ENCODE measurements at regions not wholly inside any gene's neighbourhood (a gene's known extent, or its start where the extent isn't known, plus 50 kb on each side); places are given as distances from the start of the nearest gene placed in this dataset.
"Not testable (repeated sequence)": the region's sequence is repeated elsewhere in the genome, so short reads cannot be mapped to it uniquely, and the experiment has no call there.

GRCh38 chr1:181260994-181261393 lies 172.5 kb downstream of the IER5 start:
- DNase-seq, result no peak

- DNase-seq, result no peak
Observed at GRCh38 chr1:181262069-181262468, 173.6 kb downstream of the IER5 start.

- DNase-seq, result no peak
Observed at GRCh38 chr1:181263444-181263843, 174.9 kb downstream of the IER5 start.

- no peak for DNase-seq
Observed at GRCh38 chr1:181264821-181265220, 176.3 kb downstream of the IER5 start.

- DNase-seq, result no peak
Observed at GRCh38 chr1:181284978-181285377, 196.5 kb downstream of the IER5 start.

- no peak for DNase-seq
Observed at GRCh38 chr1:181295217-181295616, 188.1 kb upstream of the CACNA1E start.

- DNase-seq, result no peak
Observed at GRCh38 chr1:181296180-181296579, 187.1 kb upstream of the CACNA1E start.

GRCh38 chr1:181308098-181308497 lies 175.2 kb upstream of the CACNA1E start:
- no peak for DNase-seq

- no peak for DNase-seq
Observed at GRCh38 chr1:181310560-181310959, 172.8 kb upstream of the CACNA1E start.

- no peak for DNase-seq
Observed at GRCh38 chr1:181312946-181313345, 170.4 kb upstream of the CACNA1E start.

- no peak for DNase-seq
Observed at GRCh38 chr1:181313466-181313865, 169.9 kb upstream of the CACNA1E start.

- DNase-seq, result no peak
Observed at GRCh38 chr1:181314010-181314409, 169.3 kb upstream of the CACNA1E start.

GRCh38 chr1:181314959-181315358 lies 168.4 kb upstream of the CACNA1E start:
- DNase-seq, result no peak

- no peak for DNase-seq
Observed at GRCh38 chr1:181317261-181317930, 165.9 kb upstream of the CACNA1E start.

GRCh38 chr1:181318022-181318857 lies 165.1 kb upstream of the CACNA1E start:
- no peak for DNase-seq

- DNase-seq, result no peak
Observed at GRCh38 chr1:181318858-181319235, 164.5 kb upstream of the CACNA1E start.

- no peak for DNase-seq
Observed at GRCh38 chr1:181319907-181320306, 163.4 kb upstream of the CACNA1E start.

- DNase-seq, result no peak
Observed at GRCh38 chr1:181324797-181325616, 158.3 kb upstream of the CACNA1E start.

GRCh38 chr1:181325765-181326164 lies 157.6 kb upstream of the CACNA1E start:
- not testable (repeated sequence) for DNase-seq

GRCh38 chr1:181326348-181326747 lies 157.0 kb upstream of the CACNA1E start:
- no peak for DNase-seq

- no peak for DNase-seq
Observed at GRCh38 chr1:181327796-181328195, 155.5 kb upstream of the CACNA1E start.

- no peak for DNase-seq
Observed at GRCh38 chr1:181334724-181335123, 148.6 kb upstream of the CACNA1E start.

- no peak for DNase-seq
Observed at GRCh38 chr1:181335631-181336030, 147.7 kb upstream of the CACNA1E start.
